ENCODE measurements at regions not wholly inside any gene's neighbourhood (a gene's known extent, or its start where the extent isn't known, plus 50 kb on each side); places are given as distances from the start of the nearest gene placed in this dataset.
"Not testable (repeated sequence)": the region's sequence is repeated elsewhere in the genome, so short reads cannot be mapped to it uniquely, and the experiment has no call there.

DNA sequence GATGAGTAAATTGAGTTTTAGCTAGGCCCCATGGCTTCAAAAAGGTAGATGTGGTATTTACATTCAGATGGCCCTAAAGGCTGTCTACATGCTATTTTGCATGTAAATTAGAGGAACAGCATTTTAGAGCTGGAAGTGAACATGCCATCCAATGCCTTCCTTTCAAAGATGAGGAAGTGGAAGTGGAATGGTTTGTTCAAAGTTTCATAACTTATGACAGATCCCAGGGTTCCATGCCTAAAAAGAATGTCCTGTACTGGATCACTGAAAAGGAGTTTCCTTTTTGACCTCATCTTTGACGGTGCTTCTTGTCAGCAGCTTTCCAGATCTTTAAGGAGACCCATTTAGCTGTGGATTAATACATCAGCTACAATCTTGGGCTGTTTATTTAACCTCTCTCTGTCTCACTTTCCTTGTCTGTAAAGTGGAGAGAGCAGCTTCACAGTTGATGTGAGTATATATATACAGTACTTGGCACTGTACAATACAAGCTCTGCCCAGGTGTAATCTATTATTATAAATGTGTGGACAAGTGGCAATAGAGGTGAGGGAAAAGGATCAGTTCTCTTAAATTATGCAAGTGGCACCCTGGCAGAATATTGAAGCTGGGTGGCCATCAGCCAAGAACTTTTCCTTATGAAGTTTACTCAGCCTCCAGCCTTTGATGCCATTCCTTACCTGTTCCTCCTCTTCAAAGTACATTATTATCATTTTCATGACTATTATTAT is 68.7 kb upstream of the GOLGA8B start:
- no peak for DNase-seq (ENCODE audit: low spot score)

DNA sequence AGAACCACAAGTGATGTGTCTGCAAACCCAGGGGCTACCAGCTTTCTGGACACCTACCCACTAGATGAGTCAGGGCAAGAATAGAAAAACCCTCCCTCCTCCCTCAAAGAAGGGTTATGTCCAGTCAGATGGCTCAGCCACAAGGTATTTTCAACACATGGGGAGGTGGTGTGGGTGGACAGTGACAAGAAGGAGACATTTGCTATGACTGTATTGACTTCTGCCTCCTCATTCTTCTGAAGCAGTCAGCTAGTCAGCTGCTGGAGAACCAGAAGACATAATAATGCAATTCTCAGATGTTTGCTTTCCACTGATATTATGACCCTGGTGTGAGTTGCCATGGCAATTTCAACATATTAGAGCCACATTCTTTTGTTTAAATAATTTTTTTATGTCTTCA is 66.7 kb upstream of the GOLGA8B start:
- peak; percentile 17 for DNase-seq (ENCODE audit: low spot score)

- DNase-seq (ENCODE audit: low spot score), result no peak
Measured at GRCh38 chr15:34648294-34648631, 64.8 kb upstream of the GOLGA8B start.

GRCh38 chr15:34647569-34648293 is 64.3 kb upstream of the GOLGA8B start:
- DNase-seq (ENCODE audit: low spot score), result no peak

DNA sequence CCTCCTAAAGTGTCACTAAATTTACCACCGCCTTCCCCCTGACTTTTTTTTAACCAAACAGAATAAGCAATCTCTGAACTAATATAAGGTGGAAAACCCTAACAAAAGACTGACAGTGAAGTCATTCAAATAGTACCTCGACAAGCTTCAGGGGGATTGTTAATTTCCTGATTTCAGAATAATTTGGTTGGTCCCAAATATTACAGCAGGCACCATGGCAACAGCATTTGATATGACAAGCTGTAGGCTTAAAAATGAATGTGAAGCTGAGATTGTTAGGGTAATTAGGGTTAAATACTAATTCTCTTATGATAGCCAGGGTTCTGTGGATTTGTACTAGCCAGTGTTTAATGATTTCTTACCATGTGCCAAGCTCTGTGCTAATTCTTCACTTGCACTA is 63.5 kb upstream of the GOLGA8B start:
- DNase-seq (ENCODE audit: low spot score), result no peak

DNA sequence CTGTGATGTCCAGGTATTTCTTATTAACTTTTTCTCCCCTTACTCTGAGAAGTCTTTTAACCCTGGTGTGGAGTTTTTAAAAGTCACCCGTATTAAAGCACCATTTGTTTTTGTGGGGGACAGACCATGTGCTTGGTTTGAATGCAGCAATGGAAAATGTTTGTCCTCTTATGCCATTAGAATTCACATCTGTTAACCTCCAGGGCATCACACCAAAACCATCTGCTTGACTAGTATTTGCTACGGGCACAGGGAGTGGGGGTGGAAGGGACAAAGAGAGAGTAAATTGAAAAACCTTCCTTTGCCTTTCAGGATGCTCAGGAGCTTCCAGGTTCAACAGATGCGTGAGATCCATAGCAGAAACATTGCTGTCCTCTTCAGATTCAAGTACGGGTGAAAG is 61.4 kb upstream of the GOLGA8B start:
- no peak for DNase-seq (ENCODE audit: low spot score)

- DNase-seq (ENCODE audit: low spot score), result peak; percentile 16
Measured at GRCh38 chr15:34644061-34644460, 60.6 kb upstream of the GOLGA8B start.

DNA sequence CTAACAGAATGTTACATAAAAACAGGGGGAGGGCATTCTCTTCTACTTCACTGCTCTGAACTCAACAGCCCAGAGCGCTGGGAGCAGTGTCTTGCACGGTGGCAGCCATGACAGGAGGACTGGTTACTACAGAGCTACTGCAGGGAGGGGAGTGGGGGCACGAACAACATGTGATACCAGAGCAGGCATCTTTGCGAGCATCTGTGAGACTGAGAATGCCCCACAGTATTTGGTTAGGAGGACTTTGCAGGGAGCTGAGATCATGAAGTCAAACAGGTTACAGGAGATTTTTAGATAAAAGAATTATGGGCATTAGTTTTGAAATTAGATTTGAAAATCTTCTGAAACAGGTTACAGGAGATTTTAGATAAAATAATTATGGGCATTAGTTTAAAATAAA is 58.8 kb upstream of the GOLGA8B start:
- DNase-seq (ENCODE audit: low spot score), result no peak

GRCh38 chr15:34640661-34641060 is 57.2 kb upstream of the GOLGA8B start:
- DNase-seq (ENCODE audit: low spot score), result no peak

DNA sequence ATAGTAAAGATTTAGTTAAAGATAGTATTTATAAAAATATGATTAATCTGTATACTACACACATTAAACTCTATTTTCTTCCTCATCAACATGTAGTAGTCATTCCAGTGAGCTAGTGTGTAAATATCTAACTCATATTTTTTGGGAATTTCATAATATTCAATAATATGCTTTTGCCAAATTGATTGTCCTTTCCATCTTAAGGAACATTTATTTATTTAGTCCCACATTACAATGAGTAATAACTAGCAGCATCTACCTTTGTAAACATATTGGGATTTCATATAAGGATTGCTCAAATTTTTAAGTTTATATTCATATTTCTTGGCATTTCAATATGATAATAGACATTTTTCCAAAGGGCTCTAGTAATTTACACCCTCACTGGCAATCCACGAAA is 53.9 kb upstream of the GOLGA8B start:
- DNase-seq (ENCODE audit: low spot score), result no peak

DNA sequence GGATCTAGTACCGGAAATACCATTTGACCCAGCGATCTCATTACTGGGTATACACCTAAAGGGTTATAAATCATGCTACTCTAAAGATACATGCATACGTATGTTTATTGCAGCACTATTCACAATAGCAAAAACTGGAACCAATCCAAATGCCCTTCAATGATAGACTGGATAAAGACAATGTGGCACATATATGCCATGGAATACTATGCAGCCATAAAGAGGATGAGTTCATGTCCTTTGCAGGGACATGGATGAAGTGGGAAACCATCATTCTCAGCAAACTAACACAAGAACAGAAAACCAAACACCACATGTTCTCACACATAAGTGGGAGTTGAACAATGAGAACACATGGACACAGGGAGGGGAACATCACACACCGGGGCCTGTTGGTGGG is 50.2 kb upstream of the GOLGA8B start:
- not testable (repeated sequence) for DNase-seq (ENCODE audit: low spot score)

Measured in hepatic stellate cell (primary cell).